ENCODE measurements at regions not wholly inside any gene's neighbourhood (a gene's known extent, or its start where the extent isn't known, plus 50 kb on each side); places are given as distances from the start of the nearest gene placed in this dataset.

- DNase-seq (ENCODE audit: low read depth) = no peak
Measured at GRCh38 chr2:236795861-236796219, 226.2 kb downstream of the ACKR3 start.

GRCh38 chr2:236796236-236796635 lies 226.6 kb downstream of the ACKR3 start:
- no peak for DNase-seq (ENCODE audit: low read depth)

- no peak for DNase-seq (ENCODE audit: low read depth)
Measured at GRCh38 chr2:236797411-236797810, 227.8 kb downstream of the ACKR3 start.

- no peak for DNase-seq (ENCODE audit: low read depth)
Measured at GRCh38 chr2:236798491-236798890, 228.9 kb downstream of the ACKR3 start.

GRCh38 chr2:236799391-236800026 lies 229.9 kb downstream of the ACKR3 start:
- DNase-seq (ENCODE audit: low read depth) = no peak

- DNase-seq (ENCODE audit: low read depth) = no peak
Measured at GRCh38 chr2:236802862-236803261, 233.2 kb downstream of the ACKR3 start.

GRCh38 chr2:236803621-236804020 lies 234.0 kb downstream of the ACKR3 start:
- no peak for DNase-seq (ENCODE audit: low read depth)

GRCh38 chr2:236805800-236806531 lies 236.3 kb downstream of the ACKR3 start:
- no peak for DNase-seq (ENCODE audit: low read depth)

- no peak for DNase-seq (ENCODE audit: low read depth)
Measured at GRCh38 chr2:236809716-236810115, 240.1 kb downstream of the ACKR3 start.

- no peak for DNase-seq (ENCODE audit: low read depth)
Measured at GRCh38 chr2:236811062-236811656, 241.5 kb downstream of the ACKR3 start.

- no peak for DNase-seq (ENCODE audit: low read depth)
Measured at GRCh38 chr2:236813766-236814165, 244.1 kb downstream of the ACKR3 start.

GRCh38 chr2:236814593-236814992 lies 245.0 kb downstream of the ACKR3 start:
- no peak for DNase-seq (ENCODE audit: low read depth)

- DNase-seq (ENCODE audit: low read depth) = no peak
Measured at GRCh38 chr2:236815746-236816145, 246.1 kb downstream of the ACKR3 start.

- no peak for DNase-seq (ENCODE audit: low read depth)
Measured at GRCh38 chr2:236816197-236817170, 246.9 kb downstream of the ACKR3 start.

- no peak for DNase-seq (ENCODE audit: low read depth)
Measured at GRCh38 chr2:236818281-236819045, 248.8 kb downstream of the ACKR3 start.

GRCh38 chr2:236819275-236820002 lies 249.8 kb downstream of the ACKR3 start:
- no peak for DNase-seq (ENCODE audit: low read depth)

GRCh38 chr2:236820763-236821344 lies 251.2 kb downstream of the ACKR3 start:
- DNase-seq (ENCODE audit: low read depth) = no peak

- DNase-seq (ENCODE audit: low read depth) = no peak
Measured at GRCh38 chr2:236823041-236823629, 253.5 kb downstream of the ACKR3 start.

- DNase-seq (ENCODE audit: low read depth) = no peak
Measured at GRCh38 chr2:236823963-236824362, 254.3 kb downstream of the ACKR3 start.

- DNase-seq (ENCODE audit: low read depth) = no peak
Measured at GRCh38 chr2:236824836-236825235, 255.2 kb downstream of the ACKR3 start.
